Esophagus muscularis mucosa (tissue), 4 donors: ENCODE measurements at regions not wholly inside any gene's neighbourhood (a gene's known extent, or its start where the extent isn't known, plus 50 kb on each side); places are given as distances from the start of the nearest gene placed in this dataset.

Experiments used
- CTCF ChIP-seq, 3 experiments: fragments of 200-600 bp in 2 of 3; fragments of 450-650 bp in 1 of 3; sonication (generic) in 2 of 3; IDR thresholded peaks; one replicate each; pipeline ENCODE4 v1.5.1; 2017 to 2019; ENCODE audit warnings: antibody characterized with exemption in 3 of 3, mild to moderate bottlenecking in 2 of 3, moderate library complexity in 1 of 3
- EP300 ChIP-seq: sonication (generic); formaldehyde crosslinking; IDR thresholded peaks from one replicate; pipeline ENCODE4 v1.6.1; 2017; ENCODE audit warnings: antibody characterized with exemption
- POLR2A ChIP-seq: fragments of 450-650 bp; IDR thresholded peaks from one replicate; pipeline ENCODE4 v1.6.1; 2017; ENCODE audit warnings: antibody characterized with exemption, moderate library complexity, mild to moderate bottlenecking, low read depth
- POLR2AphosphoS5 ChIP-seq, 2 donors: sonication (generic); formaldehyde crosslinking; IDR thresholded peaks; one replicate each; pipeline ENCODE4 v1.6.1; 2017; ENCODE audit warnings: antibody characterized with exemption in 2 of 2

GRCh38 chr15:47334805-47335535 lies 382.3 kb upstream of the SEMA6D start:
- TF ChIP-seq CTCF (IDR thresholded peaks at IDR 0.05) (no peak), POLR2A (no peak), EP300 (no peak), POLR2AphosphoS5 (IDR thresholded peaks at IDR 0.05) (no peak)
